Right lobe of liver (tissue), 6 donors: ENCODE measurements at regions not wholly inside any gene's neighbourhood (a gene's known extent, or its start where the extent isn't known, plus 50 kb on each side); places are given as distances from the start of the nearest gene placed in this dataset.

ENCODE experiments used
- ATAC-seq, 4 donors: fragments of 200-7000 bp; cut with Tn5 transposase; one replicate each; pipeline ENCODE4 v1.9.1; 2020; ENCODE audit warnings: mild to moderate bottlenecking in 4 of 4, moderate library complexity in 4 of 4
- DNase-seq, 3 donors: peaks; one replicate each; pipeline ENCODE4 v3.0.0-alpha.2; 2020
- H3K27ac ChIP-seq, 3 donors: fragments of 200-600 bp; one replicate each; pipeline ENCODE4 v1.8.0; 2022
- H3K27me3 ChIP-seq, 2 donors: fragments of 200-600 bp; one replicate each; pipeline ENCODE4 v1.8.0; 2022
- H3K36me3 ChIP-seq, 4 donors: fragments of 200-600 bp; sonication (generic) in 1 of 4; one replicate each; pipeline versions ENCODE4 v1.5.1 to v1.8.0; 2017 to 2022; ENCODE audit warnings: control low read depth in 1 of 4
- H3K4me1 ChIP-seq, 4 donors: fragments of 200-600 bp; sonication (generic) in 1 of 4; one replicate each; pipeline versions ENCODE4 v1.5.1 to v1.8.0; 2017 to 2022; ENCODE audit warnings: control low read depth in 1 of 4
- H3K4me3 ChIP-seq, 3 donors: fragments of 200-600 bp; one replicate each; pipeline ENCODE4 v1.8.0; 2022
- H3K9me3 ChIP-seq, 4 donors: fragments of 200-600 bp; sonication (generic) in 1 of 4; one replicate each; pipeline versions ENCODE4 v1.5.1 to v1.8.0; 2017 to 2022; ENCODE audit warnings: control low read depth in 1 of 4
- CTCF ChIP-seq, 4 donors: fragments of 200-600 bp in 3 of 4; fragments of 450-650 bp in 1 of 4; IDR thresholded peaks; one replicate each; pipeline versions ENCODE4 v1.5.1 to v1.8.0; 2016 to 2022; ENCODE audit warnings: antibody characterized with exemption in 4 of 4, mild to moderate bottlenecking in 2 of 4
- POLR2A ChIP-seq: fragments of 450-650 bp; IDR thresholded peaks from one replicate; pipeline ENCODE4 v1.6.1; 2017; ENCODE audit warnings: antibody characterized with exemption, mild to moderate bottlenecking
- WGBS: methylation state at CpG from one replicate; pipeline ENCODE4 v1.1.6; 2018; ENCODE audit warnings: low coverage, low lambda C conversion rate; ENCODE audit not compliant: insufficient coverage; ENCODE audit errors: missing lambda C conversion rate; 5-methylcytosine and 5-hydroxymethylcytosine counted together
- intact Hi-C, 2 donors: fragments of 100-400 bp; cut with DNase I; formaldehyde crosslinking; loops; one replicate each; pipeline versions ENCODE4 v1.11.2 to v1.14.1; 2022
- donor health status: DM: no; HTN: yes; CAD: no.
- donor health status: DM: no; HTN: no; CAD: no.
- donor health status: DM: no; HTN: no; CAD: no.
- donor health status: DM: no; HTN: yes; CAD: no.
- donor health status: DM: no; HTN: yes; CAD: no.

- ATAC-seq = peak; percentile 57 to 67 (median 65)
- intact Hi-C loops = no loop called here
- 18% methylated on average over 3 of the region's 3 CpGs for WGBS
Measured at GRCh38 chr22:33996824-33997223, 76.5 kb upstream of the LARGE1 start.

GRCh38 chr22:34000879-34001526 lies 80.7 kb upstream of the LARGE1 start:
- TF ChIP-seq POLR2A = no peak
- no peak for TF ChIP-seq CTCF (IDR thresholded peaks at IDR 0.05)
- peak overlapping the region in 2 of 3 donors; percentile 59 to 85 for H3K27ac ChIP-seq
- 35% methylated on average over 2 of the region's 2 CpGs for WGBS

More at GRCh38 chr22:33996824-33997223, 76.5 kb upstream of the LARGE1 start:
- H3K27me3 ChIP-seq = no peaks in the 10 kb centered on the region
- H3K4me1 ChIP-seq = peaks cover 0 to 43% (median 9%) of the 10 kb centered on the region in 4 donors
- H3K4me3 ChIP-seq = no peak overlapping the region
- no peaks in the 10 kb centered on the region for H3K36me3 ChIP-seq
- H3K27ac ChIP-seq = peak overlapping the region in 2 of 3 donors; percentile 65 to 73
- peak in 1 of 3 donors; percentile 51 for DNase-seq
- H3K9me3 ChIP-seq = no peaks in the 10 kb centered on the region
- TF ChIP-seq POLR2A (no peak), CTCF (IDR thresholded peaks at IDR 0.05) (no peak)

GRCh38 chr22:34001701-34002466 lies 81.6 kb upstream of the LARGE1 start:
- Histone ChIP-seq H3K36me3 (no peaks in the 10 kb centered on the region), H3K27ac (peak overlapping the region in 2 of 3 donors; percentile 59 to 85)
- ATAC-seq = peak; percentile 60 to 79 (median 68)

More at GRCh38 chr22:34000879-34001526, 80.7 kb upstream of the LARGE1 start:
- H3K9me3 ChIP-seq = no peaks in the 10 kb centered on the region
- peaks cover 0 to 59% (median 14%) of the 10 kb centered on the region in 4 donors for H3K4me1 ChIP-seq
- peak in 2 of 3 donors; percentile 57 to 72 for DNase-seq
- ATAC-seq = peak; percentile 79 to 90 (median 80)
- H3K36me3 ChIP-seq = no peaks in the 10 kb centered on the region
- H3K27me3 ChIP-seq = no peaks in the 10 kb centered on the region
- H3K4me3 ChIP-seq = no peak overlapping the region
- intact Hi-C loops = no loop called here

GRCh38 chr22:34004058-34004457 lies 83.8 kb upstream of the LARGE1 start:
- peak overlapping the region in 1 of 3 donors; percentile 1 for H3K27ac ChIP-seq
- TF ChIP-seq POLR2A (no peak), CTCF (IDR thresholded peaks at IDR 0.05) (no peak)
- H3K4me3 ChIP-seq = no peak overlapping the region
- no peaks in the 10 kb centered on the region for H3K9me3 ChIP-seq
- intact Hi-C loops = no loop called here
- peaks cover 0 to 44% (median 14%) of the 10 kb centered on the region in 4 donors for H3K4me1 ChIP-seq
- H3K36me3 ChIP-seq = no peaks in the 10 kb centered on the region
- WGBS = 19% methylated on average over 2 of the region's 5 CpGs
- ATAC-seq = peak in 1 of 4 donors; percentile 27
- H3K27me3 ChIP-seq = no peaks in the 10 kb centered on the region
- DNase-seq = peak in 1 of 3 donors; percentile 50

More at GRCh38 chr22:34001701-34002466, 81.6 kb upstream of the LARGE1 start:
- H3K4me1 ChIP-seq = peaks cover 0 to 52% (median 14%) of the 10 kb centered on the region in 4 donors
- H3K4me3 ChIP-seq = no peak overlapping the region
- WGBS = 9% methylated on average over 3 of the region's 3 CpGs
- H3K27me3 ChIP-seq = no peaks in the 10 kb centered on the region
- DNase-seq = peak; percentile 25 to 73 (median 65)
- no peak for TF ChIP-seq CTCF (IDR thresholded peaks at IDR 0.05)
- intact Hi-C loops = no loop called here
- H3K9me3 ChIP-seq = no peaks in the 10 kb centered on the region
